Activated CD4-positive, alpha-beta T cell treated with anti-CD3 and anti-CD28 coated beads for 36 hours (primary cell): ENCODE measurements at regions not wholly inside any gene's neighbourhood (a gene's known extent, or its start where the extent isn't known, plus 50 kb on each side); places are given as distances from the start of the nearest gene placed in this dataset.

Experiments used
- ATAC-seq: fragments of 200-7000 bp; cut with Tn5 transposase; one replicate; pipeline ENCODE4 v1.10.0; 2021; ENCODE audit warnings: mild to moderate bottlenecking, moderate library complexity
- CTCF ChIA-PET: fragments of 350-600 bp; sonication (Branson Sonifier 250); formaldehyde crosslinking; loops from one replicate; lab custom pipeline; 2021; ENCODE audit warnings: antibody characterized with exemption; lab: Charles Lee
- POLR2A ChIA-PET: fragments of 350-600 bp; sonication (Branson Sonifier 250); formaldehyde crosslinking; loops from one replicate; lab custom pipeline; 2021; ENCODE audit warnings: antibody characterized with exemption, inconsistent platforms; lab: Charles Lee
- DNase-seq: peaks from one replicate; pipeline ENCODE4 v3.0.0-alpha.2; 2020
- H3K27ac Mint-ChIP-seq: one replicate; pipeline ENCODE4 v1.8.0; 2021; ENCODE audit warnings: mixed read lengths
- H3K27me3 Mint-ChIP-seq: one replicate; pipeline ENCODE4 v1.8.0; 2021; ENCODE audit warnings: mixed read lengths
- H3K36me3 Mint-ChIP-seq: one replicate; pipeline ENCODE4 v1.8.0; 2021; ENCODE audit warnings: low read depth, mixed read lengths
- H3K4me1 Mint-ChIP-seq: one replicate; pipeline ENCODE4 v1.8.0; 2021; ENCODE audit warnings: mixed read lengths
- H3K4me3 Mint-ChIP-seq: one replicate; pipeline ENCODE4 v1.8.0; 2021; ENCODE audit warnings: mild to moderate bottlenecking, moderate library complexity, mixed read lengths
- H3K9me3 Mint-ChIP-seq: one replicate; pipeline ENCODE4 v1.8.0; 2021; ENCODE audit warnings: low read depth, mixed read lengths
- intact Hi-C, 2 experiments: fragments of 100-400 bp; cut with DNase I in 1 of 2; cut with micrococcal nuclease in 1 of 2; formaldehyde crosslinking; loops; one replicate each; pipeline versions ENCODE4 v1.14.2 to v1.15.1; 2022 to 2024; cut with DNase I, micrococcal nuclease

DNA sequence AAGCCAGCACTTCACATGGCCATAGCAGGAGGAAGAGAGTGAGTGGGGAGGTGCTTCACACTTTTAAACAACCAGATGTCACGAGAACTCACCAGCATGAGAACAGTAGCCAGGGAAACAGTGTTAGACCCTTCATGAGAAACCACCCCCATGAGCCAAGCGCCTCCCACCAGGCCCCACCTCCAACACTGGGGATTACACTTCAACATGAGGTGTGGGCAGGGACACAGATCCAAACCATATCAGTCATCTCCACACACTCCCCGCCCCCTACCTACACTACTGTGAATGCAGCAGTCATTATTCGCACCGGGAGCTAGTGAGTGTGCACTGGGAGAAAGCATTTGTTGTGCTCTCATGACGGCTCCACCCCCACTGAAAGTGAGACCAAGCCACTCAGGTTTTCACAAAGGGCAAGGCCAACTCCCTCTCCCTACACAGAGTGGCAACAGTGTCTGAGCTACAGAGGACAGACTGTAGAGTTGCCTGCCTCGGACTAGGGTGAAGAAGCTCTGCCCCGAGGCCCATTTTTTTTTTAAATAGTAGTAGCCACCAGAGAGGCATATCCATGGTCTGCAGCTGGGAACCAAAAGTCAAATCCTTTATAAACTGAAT, 125.6 kb downstream of the BARHL2 start:
- Mint-ChIP-seq H3K9me3 (peaks cover 9% of the 10 kb centered on the region), H3K36me3 (no peaks in the 10 kb centered on the region), H3K27me3 (peaks cover 9% of the 10 kb centered on the region), H3K4me3 (no peak overlapping the region), H3K4me1 (no peaks in the 10 kb centered on the region), H3K27ac (no peak overlapping the region)
- ChIA-PET POLR2A (no interaction called here), CTCF (no interaction called here)
- intact Hi-C loops, result no loop called here
- no peak for ATAC-seq
- no peak for DNase-seq

DNA sequence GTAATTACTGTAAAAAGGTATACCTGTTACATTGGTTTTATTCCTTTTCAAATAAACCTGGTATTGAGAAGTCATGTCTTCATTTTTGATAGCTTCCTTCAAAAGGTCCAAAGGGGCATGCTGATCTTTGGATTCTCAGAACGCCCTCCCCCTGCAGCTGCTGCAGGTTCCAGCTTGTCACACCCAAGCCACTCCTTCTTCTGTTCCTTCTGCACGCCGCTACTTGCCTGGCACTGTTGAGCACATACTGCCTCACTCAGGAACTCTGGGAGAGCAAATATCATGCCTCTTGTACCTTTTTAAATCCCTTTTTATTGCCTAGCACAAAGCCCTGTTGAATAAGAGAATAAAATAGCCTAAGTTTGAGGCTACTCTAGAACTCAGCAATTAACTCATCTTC, 136.9 kb downstream of the BARHL2 start:
- H3K4me1 Mint-ChIP-seq, result no peaks in the 10 kb centered on the region
- no peak overlapping the region for H3K27ac Mint-ChIP-seq
- peaks cover 8% of the 10 kb centered on the region for H3K27me3 Mint-ChIP-seq
- intact Hi-C loops, result no loop called here
- no peak overlapping the region for H3K4me3 Mint-ChIP-seq
- ChIA-PET POLR2A (no interaction called here), CTCF (interaction anchor here (1.2 to 1.6 kb wide), 3 partner anchors 11 to 150 kb away, joined by 3 to 7 read pairs (median 5); no protein-coding TSS in a partner anchor)
- ATAC-seq (no peak), DNase-seq (no peak)
- no peaks in the 10 kb centered on the region for H3K9me3 Mint-ChIP-seq
- no peaks in the 10 kb centered on the region for H3K36me3 Mint-ChIP-seq

DNA sequence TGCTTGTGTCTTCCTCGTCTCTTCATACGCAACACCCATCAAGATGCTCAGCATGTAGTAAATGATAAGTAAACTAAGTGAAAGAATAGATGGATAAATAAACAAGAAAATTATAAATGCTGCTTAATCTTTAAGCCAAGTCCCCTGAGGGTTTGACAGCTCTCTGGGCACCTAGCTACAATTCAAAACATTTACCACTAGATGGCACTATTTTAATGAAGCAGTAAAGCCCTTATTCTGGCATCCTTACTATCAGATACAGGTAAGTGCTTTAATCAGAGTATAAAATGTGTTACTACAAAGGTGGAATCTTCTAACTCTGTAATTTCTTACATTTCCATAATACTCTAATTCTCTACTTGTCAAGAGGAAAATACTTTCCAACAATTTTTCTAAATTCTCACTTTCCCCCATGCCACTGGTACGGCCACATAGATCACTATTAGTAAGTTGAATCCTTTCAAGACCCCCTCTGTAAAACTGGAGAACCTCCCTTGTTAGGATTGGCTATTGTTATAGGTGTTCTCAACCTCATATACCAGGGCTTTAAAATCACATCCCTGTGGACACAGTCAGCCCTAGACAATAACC, 137.8 kb downstream of the BARHL2 start:
- intact Hi-C loops, result loop anchor here (1.0 to 2.0 kb wide), 2 partner anchors 383 to 586 kb away; no protein-coding TSS in a partner anchor

DNA sequence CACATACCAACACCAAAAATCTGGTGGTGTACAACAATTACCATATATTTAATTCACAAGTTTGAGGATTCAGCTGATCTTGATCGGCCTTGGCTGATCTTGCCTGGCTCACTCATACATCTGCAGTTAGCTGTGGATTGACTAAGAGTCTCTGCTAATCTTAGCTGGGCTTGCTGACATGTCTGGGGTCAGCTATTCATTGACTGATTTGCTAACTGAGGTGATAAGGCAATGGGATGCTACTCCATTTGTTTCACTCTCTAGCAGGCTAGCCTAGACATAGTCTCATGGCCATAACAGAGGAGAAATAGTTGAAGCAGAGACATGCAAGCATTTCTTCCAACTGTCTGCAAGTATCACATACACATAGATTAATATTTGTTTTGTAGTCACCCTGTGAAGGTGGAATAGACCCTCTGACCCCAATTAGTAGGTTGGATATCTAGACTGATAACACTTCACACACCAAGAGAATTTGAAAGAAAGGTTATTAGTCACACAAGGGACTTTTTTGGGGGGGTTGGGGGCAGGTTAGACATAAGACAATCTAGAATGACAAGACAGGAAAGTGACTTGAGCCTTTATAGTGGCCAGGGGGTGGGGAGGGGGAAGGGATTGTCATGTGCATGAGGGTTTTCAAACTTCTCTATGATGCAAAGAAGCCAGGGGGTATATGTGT, 142.3 kb downstream of the BARHL2 start:
- ChIA-PET CTCF (interaction anchor here (1.0 kb wide), 1 partner anchor 198 kb away, joined by 3 read pairs; no protein-coding TSS in a partner anchor), POLR2A (no interaction called here)
- Mint-ChIP-seq H3K36me3 (no peaks in the 10 kb centered on the region), H3K9me3 (no peaks in the 10 kb centered on the region), H3K27ac (no peak overlapping the region), H3K4me1 (no peaks in the 10 kb centered on the region), H3K4me3 (no peak overlapping the region), H3K27me3 (peaks cover 9% of the 10 kb centered on the region)
- DNase-seq (no peak), ATAC-seq (no peak)
- intact Hi-C loops, result no loop called here

More for the DNA sequence above, 137.8 kb downstream of the BARHL2 start:
- ChIA-PET POLR2A (no interaction called here), CTCF (interaction anchor here (0.7 to 1.6 kb wide), 14 partner anchors 10 to 618 kb away, joined by 3 to 7 read pairs (median 4); no protein-coding TSS in a partner anchor)
- DNase-seq (no peak), ATAC-seq (peak; percentile 51)
- no peaks in the 10 kb centered on the region for H3K9me3 Mint-ChIP-seq
- H3K27me3 Mint-ChIP-seq, result peaks cover 5% of the 10 kb centered on the region
- H3K36me3 Mint-ChIP-seq, result no peaks in the 10 kb centered on the region
- no peaks in the 10 kb centered on the region for H3K4me1 Mint-ChIP-seq
- H3K27ac Mint-ChIP-seq, result no peak overlapping the region
- no peak overlapping the region for H3K4me3 Mint-ChIP-seq

DNA sequence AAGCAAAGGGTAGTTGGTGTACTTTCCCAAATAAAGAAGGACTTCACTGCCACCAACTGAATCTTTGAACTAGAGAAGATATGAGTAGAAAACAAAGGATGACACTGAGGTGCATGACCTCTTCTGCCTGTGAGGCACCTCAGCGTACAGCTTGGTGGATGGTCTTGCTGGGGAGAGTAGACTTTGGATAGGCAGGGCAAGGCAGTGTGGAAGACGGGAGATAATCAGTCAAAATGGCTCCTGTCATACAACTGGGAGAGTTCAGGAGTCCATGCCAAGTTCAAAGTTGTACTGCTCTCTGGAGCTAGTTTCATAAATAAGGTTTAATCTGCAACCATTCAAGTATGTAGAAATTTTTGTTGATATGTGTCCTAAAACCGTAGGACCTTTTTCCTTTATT, 143.4 kb downstream of the BARHL2 start:
- POLR2A ChIA-PET, result no interaction called here
- CTCF ChIA-PET, result interaction anchor here (0.6 to 1.9 kb wide), 3 partner anchors 9 to 199 kb away, joined by 3 to 5 read pairs (median 4); no protein-coding TSS in a partner anchor
- no peak for ATAC-seq
- no peak overlapping the region for H3K27ac Mint-ChIP-seq
- intact Hi-C loops, result no loop called here
- no peak for DNase-seq
- H3K36me3 Mint-ChIP-seq, result no peaks in the 10 kb centered on the region
- no peaks in the 10 kb centered on the region for H3K4me1 Mint-ChIP-seq
- H3K9me3 Mint-ChIP-seq, result no peaks in the 10 kb centered on the region
- H3K27me3 Mint-ChIP-seq, result peaks cover 13% of the 10 kb centered on the region
- H3K4me3 Mint-ChIP-seq, result no peak overlapping the region

DNA sequence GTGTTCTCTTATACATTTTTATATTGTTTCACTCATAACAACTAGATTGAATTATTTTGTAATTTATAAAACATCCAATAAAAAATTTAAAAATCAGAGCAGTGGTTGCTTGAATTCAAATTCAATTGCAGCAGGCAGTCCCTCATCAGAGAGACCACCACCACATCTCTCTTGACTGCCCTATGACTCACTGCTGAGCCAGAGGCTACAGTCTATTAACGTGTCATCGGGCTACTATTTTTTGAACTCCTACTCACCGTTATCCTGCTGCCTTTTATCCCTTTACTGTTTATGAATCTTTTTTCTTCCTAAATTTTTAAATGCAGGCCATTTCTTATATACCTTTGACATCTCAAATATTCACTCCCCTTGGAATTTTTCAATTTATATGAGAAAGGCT, 144.7 kb downstream of the BARHL2 start:
- H3K27me3 Mint-ChIP-seq, result peaks cover 13% of the 10 kb centered on the region
- CTCF ChIA-PET, result interaction anchor here (1.9 kb wide), 1 partner anchor 10 kb away, joined by 5 read pairs; no protein-coding TSS in a partner anchor
- intact Hi-C loops, result no loop called here
- DNase-seq (no peak), ATAC-seq (no peak)
- H3K27ac Mint-ChIP-seq, result no peak overlapping the region
- H3K4me1 Mint-ChIP-seq, result no peaks in the 10 kb centered on the region
- no peaks in the 10 kb centered on the region for H3K36me3 Mint-ChIP-seq
- H3K9me3 Mint-ChIP-seq, result no peaks in the 10 kb centered on the region
- POLR2A ChIA-PET, result no interaction called here
- H3K4me3 Mint-ChIP-seq, result no peak overlapping the region

DNA sequence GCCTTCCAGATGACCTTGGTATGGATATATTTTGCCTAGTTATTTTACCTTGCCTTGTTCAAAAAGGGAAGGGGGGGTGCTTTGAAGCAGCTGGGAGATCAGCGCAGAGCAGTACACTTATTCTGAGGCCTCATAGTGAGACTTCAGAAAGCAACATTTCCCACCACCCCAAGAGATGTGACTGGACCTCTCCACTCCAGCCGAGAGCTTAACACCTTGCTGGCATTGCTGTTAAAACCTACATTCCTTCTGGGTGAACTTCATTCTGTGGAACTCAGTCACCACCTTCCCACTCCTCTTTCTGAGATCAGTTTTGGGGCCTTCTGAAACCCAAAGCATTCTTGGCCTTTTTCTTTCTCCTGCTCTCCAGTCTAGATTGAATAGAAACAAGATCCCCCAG, 148.7 kb downstream of the BARHL2 start:
- H3K36me3 Mint-ChIP-seq, result no peaks in the 10 kb centered on the region
- DNase-seq (no peak), ATAC-seq (no peak)
- H3K4me3 Mint-ChIP-seq, result no peak overlapping the region
- no peaks in the 10 kb centered on the region for H3K4me1 Mint-ChIP-seq
- no peak overlapping the region for H3K27ac Mint-ChIP-seq
- peaks cover 11% of the 10 kb centered on the region for H3K27me3 Mint-ChIP-seq
- no peaks in the 10 kb centered on the region for H3K9me3 Mint-ChIP-seq
- CTCF ChIA-PET, result interaction anchor here (1.6 kb wide), 1 partner anchor 10 kb away, joined by 4 read pairs; no protein-coding TSS in a partner anchor
- intact Hi-C loops, result no loop called here
- POLR2A ChIA-PET, result no interaction called here

DNA sequence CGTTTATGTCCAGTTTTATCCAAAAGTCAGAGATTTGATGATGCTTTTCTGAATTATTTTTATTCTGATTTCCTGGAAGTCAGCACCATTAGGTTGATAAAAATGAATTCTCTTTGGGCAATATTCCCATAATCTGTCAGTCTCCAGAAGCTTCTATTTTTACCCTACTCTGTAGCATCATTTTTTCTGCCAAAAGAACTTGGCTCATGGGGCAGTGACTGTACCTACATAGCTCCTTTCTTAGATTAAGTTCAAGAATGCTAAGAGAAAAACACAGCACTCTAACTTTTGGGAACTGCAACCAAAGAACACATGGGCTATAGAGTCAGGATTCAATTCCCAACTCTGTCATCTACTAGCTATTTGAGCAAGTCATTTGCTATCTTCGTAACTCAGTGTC, 152.9 kb downstream of the BARHL2 start:
- Mint-ChIP-seq H3K27me3 (peaks cover 12% of the 10 kb centered on the region), H3K4me1 (no peaks in the 10 kb centered on the region), H3K4me3 (no peak overlapping the region), H3K36me3 (no peaks in the 10 kb centered on the region), H3K27ac (no peak overlapping the region), H3K9me3 (no peaks in the 10 kb centered on the region)
- POLR2A ChIA-PET, result no interaction called here
- CTCF ChIA-PET, result no interaction called here
- intact Hi-C loops, result no loop called here
- DNase-seq (no peak), ATAC-seq (no peak)

DNA sequence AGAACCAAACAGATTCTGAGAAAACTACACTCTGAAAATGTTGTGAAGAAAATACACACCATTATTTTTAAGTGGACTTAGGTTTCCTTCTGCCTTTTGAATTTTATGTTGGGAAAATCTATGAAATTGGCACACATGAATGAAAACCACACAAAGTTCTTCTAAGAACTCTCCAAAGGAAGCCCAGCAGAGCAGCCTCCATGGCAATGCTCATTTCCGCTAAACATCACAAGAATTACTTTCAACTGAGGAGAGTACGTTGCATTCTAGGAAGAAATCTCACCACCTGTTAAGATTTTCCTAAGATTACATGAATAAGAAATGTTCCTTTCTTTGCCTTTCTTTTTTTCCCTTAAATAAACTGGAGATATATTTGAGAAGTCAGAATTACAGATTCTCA, 154.2 kb downstream of the BARHL2 start:
- no peaks in the 10 kb centered on the region for H3K36me3 Mint-ChIP-seq
- DNase-seq (no peak), ATAC-seq (no peak)
- no peak overlapping the region for H3K27ac Mint-ChIP-seq
- peaks cover 3% of the 10 kb centered on the region for H3K4me1 Mint-ChIP-seq
- ChIA-PET POLR2A (no interaction called here), CTCF (interaction anchor here (1.1 kb wide), 1 partner anchor 52 kb away, joined by 3 read pairs; no protein-coding TSS in a partner anchor)
- H3K9me3 Mint-ChIP-seq, result no peaks in the 10 kb centered on the region
- H3K4me3 Mint-ChIP-seq, result no peak overlapping the region
- H3K27me3 Mint-ChIP-seq, result peaks cover 14% of the 10 kb centered on the region
- intact Hi-C loops, result no loop called here

DNA sequence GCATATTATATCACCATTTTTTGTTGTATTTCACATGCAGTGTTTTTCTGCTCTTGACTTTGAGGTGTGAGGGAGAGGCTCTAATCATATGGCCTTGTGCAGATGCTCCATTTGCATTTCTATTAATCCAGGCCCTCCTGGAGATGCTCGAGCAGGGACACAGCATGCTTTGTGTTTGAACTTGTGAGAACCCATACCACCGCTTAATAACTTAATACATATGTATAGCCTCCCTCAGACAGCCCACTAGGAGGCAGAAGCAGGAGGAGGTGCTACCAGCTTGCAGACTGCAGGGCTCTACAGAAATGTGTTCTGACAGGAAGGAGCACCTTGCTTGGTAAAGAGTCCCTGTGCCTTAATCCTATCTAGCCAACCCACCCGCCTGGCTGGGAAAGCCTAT, 155.2 kb downstream of the BARHL2 start:
- Mint-ChIP-seq H3K36me3 (no peaks in the 10 kb centered on the region), H3K9me3 (no peaks in the 10 kb centered on the region), H3K27me3 (peaks cover 14% of the 10 kb centered on the region), H3K27ac (no peak overlapping the region), H3K4me1 (peaks cover 3% of the 10 kb centered on the region), H3K4me3 (no peak overlapping the region)
- intact Hi-C loops, result no loop called here
- DNase-seq (no peak), ATAC-seq (no peak)
- ChIA-PET POLR2A (no interaction called here), CTCF (interaction anchor here (0.5 kb wide), 1 partner anchor 594 kb away, joined by 3 read pairs; no protein-coding TSS in a partner anchor)

DNA sequence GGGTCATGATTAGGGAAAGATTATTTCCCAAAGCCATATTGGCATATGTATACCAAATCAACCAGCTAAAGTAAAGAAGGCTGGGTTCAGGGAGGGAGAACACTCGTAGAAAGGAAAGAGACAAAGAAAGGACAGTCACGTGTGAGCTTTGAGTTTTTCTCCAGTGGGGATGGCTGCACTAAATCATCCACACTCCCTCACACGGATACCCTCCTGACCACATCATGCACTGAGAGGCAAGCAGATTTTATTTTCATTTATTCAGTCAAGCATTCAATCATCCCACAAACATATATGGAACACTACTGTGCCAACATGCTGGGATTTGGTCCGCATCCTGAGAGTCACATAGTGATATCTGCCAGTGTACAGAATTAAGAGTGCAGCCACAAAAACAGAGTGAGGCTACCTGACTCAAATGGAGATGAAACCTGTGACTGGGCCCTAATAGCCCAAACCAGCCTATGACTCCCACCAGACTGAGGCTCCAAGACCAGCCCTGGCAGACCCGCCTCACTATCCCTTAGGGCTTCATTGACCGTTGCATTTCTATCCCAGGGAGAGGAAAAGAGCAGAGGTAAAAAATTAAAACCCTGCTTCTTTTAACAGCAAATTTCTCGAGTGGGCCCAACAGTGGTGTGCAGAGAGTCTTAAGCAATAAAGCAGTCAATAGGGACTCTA, 155.9 kb downstream of the BARHL2 start:
- intact Hi-C loops, result no loop called here
- CTCF ChIA-PET, result interaction anchor here (0.5 to 1.1 kb wide), 2 partner anchors 8 to 594 kb away, joined by 3 read pairs; no protein-coding TSS in a partner anchor
- Mint-ChIP-seq H3K36me3 (no peaks in the 10 kb centered on the region), H3K27ac (no peak overlapping the region), H3K4me3 (no peak overlapping the region), H3K4me1 (peaks cover 3% of the 10 kb centered on the region), H3K27me3 (peaks cover 16% of the 10 kb centered on the region), H3K9me3 (no peaks in the 10 kb centered on the region)
- DNase-seq (no peak), ATAC-seq (no peak)
- POLR2A ChIA-PET, result no interaction called here
